HG02763 (cell line): ENCODE measurements at regions not wholly inside any gene's neighbourhood (a gene's known extent, or its start where the extent isn't known, plus 50 kb on each side); places are given as distances from the start of the nearest gene placed in this dataset.
"Not testable (repeated sequence)": the region's sequence is repeated elsewhere in the genome, so short reads cannot be mapped to it uniquely, and the experiment has no call there.

Experiments used
- ATAC-seq: cut with Tn5 transposase; IDR thresholded peaks from one replicate; pipeline ENCODE4 v1.9.1; 2021; ENCODE audit warnings: mild to moderate bottlenecking, moderate library complexity; ENCODE audit not compliant: unreplicated experiment

- no peak for ATAC-seq
Measured at GRCh38 chr5:32916648-32917047, 205.5 kb downstream of the NPR3 start.

DNA sequence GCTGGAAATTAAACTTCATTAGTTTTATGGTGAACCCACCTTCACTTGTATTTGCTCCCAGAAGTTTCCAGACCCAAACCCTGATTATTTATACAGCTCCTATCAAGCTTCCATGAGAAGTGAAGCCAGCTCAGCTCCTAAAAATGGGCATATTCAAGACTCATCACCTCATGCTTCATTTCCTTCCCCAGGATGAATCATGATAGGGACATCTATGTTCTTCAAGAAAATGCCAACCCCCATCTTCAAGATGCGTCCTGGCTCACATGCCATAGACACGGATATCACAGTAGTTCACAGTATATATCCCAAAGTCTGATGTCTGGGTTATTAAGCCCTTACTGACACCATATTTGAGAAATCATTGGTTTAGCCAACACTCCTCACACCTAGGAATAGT, 217.6 kb downstream of the NPR3 start:
- ATAC-seq, result no peak

- not testable (repeated sequence) for ATAC-seq
Measured at GRCh38 chr5:32931438-32931837, 220.3 kb downstream of the NPR3 start.

- no peak for ATAC-seq
Measured at GRCh38 chr5:32932241-32932935, 221.3 kb downstream of the NPR3 start.

DNA sequence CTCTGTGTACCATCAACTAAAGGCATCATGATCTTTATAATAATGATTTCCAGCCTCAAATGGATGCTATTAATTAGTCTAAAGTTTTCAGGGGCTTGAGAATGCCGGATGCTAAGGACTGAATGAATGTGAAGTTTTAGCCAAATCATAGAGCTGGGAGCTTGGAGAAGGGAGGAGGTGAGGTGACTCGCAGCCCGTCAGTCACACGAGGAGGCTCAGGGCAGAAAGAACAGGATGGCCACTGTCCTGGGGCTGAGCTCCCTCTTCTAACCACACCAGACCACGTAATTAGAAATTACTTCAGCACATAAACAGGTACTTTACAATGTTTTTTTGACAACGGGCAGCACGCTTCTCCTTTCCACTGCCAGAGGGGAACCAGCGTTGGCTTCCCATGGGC, 222.6 kb downstream of the NPR3 start:
- ATAC-seq, result no peak

DNA sequence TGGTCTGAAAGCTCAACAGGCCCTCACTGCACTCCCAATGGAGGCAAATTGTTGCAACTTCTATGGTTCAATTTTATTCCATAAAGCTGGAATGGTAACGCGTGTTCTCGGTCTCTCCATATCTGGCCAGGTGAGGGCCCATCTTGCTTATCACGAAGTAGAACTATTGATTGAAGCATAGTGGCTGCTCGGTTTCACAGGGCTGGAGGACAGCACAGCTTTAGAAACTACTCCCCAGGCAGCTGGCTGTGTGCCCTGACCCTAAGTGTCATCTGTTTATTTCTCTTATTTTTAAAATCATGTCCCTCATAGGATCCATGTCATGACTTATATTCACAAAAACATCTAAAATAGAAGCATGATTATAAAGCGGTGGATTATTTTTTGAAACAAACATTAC, 223.4 kb downstream of the NPR3 start:
- ATAC-seq, result no peak

- ATAC-seq, result no peak
Measured at GRCh38 chr5:32935283-32935682, 224.2 kb downstream of the NPR3 start.

GRCh38 chr5:32936329-32936728, 225.2 kb downstream of the NPR3 start:
- no peak for ATAC-seq

DNA sequence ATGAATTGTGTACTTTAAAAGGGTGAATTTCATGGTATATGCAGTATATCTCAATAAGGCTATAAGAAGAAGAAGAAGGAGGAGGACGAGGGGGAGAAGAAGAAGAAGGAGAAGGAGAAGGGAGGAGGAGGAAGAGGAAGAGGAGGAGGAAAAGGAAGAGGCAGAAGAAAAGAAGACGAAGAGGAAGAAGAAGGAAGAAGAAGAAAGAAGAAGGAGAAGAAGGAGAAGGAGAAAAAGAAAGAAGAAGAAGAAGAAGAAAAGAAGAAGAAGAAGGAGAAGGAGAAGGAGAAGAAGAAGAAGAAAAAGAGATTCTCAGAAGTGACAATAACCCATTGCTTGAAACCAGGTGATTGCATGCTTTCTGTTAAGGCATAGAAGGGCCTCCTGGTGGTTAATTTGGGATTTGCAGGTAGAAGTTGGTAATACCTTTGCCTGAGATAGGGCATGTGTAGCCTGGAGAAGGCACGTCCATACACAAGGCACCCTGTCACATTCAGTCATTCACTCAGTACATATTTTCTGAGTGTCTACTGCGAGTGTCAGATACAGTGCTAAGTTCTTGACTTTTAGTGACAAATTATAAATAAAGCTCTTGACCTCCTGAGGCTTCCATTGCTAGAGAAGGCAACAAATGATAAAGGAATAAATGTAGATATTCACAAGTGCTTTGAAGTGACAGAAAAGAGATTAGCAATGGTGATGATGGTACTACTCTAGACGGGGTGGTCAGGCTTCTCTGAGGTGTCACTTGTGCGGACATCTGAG, 231.3 kb downstream of the NPR3 start:
- peak; percentile 58 for ATAC-seq

DNA sequence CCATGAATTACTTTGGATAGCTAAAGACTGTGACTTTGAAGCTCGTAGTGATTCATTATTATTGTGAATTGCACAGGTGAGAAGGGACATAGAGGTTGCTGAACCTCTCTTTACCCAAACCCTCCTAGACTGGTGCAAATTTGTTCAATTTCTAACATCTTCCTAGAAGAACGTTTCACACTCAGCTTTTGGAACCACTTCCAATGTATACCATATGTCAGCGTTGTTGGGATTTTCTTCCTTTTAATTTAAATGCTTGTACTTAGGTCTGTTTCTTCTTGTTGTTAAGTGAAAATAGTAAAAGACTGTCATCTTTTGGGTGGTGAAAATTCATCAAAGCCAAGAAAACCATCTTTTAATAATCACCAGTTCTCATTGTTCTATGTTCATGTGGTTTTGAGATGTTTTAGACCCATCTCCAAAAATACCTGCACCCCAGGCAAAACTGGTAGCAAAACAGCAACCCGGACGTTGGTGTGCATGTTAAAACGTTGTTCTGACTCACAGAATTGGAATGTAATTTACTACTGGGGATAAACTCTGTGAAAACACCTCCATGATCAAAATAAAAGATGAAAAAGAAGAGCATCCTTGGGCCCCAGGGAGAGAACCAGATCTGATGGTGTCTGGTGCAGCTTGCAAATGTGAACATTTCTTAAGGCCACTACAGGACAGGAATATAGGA, 238.3 kb downstream of the NPR3 start:
- ATAC-seq, result no peak

DNA sequence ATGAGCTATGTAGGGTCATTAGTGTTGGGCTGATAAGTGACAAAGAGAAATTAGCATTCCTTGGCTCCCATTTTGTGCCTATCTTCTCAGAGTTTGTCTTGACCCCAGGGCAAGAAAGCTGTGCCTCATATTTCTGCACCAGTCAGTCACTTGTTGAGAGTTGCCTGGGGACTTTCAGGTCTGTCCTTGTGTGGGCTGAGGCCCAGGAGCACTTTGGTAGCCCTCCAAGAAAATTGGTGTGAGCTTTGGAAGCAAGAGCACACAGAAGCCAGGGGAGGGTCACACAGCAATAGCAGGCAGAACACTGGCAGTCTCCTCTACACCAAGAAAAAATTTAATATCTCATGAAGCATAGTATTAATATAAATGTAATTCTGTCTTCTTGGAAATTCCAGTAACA, 239.9 kb downstream of the NPR3 start:
- ATAC-seq, result no peak

GRCh38 chr5:32951878-32952277, 240.8 kb downstream of the NPR3 start:
- no peak for ATAC-seq

DNA sequence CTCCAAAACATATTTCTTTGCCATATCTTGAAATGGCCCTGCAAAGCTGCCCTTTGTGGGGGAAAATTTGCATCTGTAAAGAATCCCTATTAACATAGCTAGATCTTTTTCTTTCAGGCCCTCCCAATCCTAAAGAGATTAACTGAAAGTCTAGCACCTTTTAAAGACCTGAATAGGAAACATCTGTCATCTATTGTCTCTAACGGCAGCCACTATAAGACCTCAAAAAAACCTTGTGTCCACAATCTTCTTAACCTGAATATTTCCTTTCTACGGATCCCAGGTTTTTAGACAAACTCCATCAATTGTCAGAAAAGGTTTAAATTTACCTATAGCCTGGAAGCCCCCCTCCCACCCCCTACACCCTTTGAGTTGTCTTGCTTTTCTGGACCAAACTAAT, 241.3 kb downstream of the NPR3 start:
- ATAC-seq, result not testable (repeated sequence)

DNA sequence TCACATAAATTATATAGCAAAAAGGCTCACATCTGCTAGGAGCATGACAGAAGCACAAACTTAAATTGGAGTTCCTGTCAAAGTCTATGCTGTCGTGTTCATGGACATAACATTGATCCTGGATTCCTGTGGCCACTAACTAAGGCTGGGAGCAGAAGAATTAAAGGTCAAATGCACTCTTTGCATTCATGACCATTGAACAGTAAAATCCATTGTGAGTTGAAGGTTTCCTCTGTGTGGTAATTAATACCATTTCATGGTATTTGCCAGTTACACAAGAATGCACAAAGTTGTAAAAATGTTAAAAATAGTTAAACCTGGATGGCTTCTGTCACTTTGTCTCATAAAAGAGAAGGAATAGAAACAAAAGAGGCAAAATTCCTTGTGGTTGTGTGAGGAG, 242.6 kb downstream of the NPR3 start:
- no peak for ATAC-seq

GRCh38 chr5:32955814-32956213, 244.7 kb downstream of the NPR3 start:
- no peak for ATAC-seq

DNA sequence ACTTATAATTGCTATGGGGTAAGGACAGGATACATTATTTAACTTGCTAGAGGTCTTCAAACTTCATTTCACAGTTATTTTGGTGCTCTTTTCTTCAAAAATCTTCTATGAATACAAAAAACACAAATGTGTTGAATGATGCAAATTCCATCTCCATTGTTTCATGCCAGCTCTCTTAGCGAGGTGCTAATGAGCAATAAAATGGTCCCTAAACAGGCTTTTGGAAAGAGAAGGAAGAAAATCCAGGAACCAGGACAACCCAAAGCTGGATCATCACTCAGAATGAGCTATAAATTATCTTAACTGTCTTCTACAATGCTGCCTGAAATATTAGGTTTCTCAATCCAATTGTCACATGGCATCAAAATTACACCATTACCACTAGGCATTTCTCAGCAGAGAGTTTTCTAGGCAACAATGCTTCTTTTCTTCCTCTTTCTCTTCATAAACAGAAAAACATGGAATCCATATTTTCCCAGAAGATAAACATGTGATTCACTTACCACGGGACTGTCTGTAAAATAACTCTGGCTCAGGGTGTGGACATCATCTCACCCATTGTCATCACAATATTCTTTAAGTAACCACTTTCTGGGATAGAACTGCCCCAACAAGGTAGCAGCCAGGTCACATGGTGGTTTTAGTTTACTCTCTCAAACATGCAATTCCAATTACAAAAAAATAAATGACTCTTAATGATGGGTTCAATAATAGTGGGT, 249.4 kb downstream of the NPR3 start:
- no peak for ATAC-seq

DNA sequence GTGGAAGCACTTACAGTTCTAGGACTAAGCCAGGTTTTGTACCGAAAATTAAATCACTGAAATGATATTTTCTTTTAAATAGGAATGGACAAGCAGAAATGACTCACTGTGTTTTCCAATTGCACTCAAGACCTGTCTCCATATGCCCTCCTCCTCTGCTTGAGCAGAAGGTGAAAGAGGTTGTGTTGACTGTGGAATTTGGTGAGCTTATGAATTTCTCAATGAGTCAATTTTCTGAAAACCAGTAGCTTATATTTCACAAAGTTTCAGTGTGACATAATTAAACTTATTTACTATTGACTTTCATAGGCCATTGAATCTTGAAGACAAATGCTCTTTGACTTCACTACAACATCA, 249.9 kb downstream of the NPR3 start:
- no peak for ATAC-seq

GRCh38 chr5:32964261-32964660, 253.1 kb downstream of the NPR3 start:
- ATAC-seq, result no peak

GRCh38 chr5:32973646-32974045, 262.5 kb downstream of the NPR3 start:
- no peak for ATAC-seq

GRCh38 chr5:32975656-32976375, 264.7 kb downstream of the NPR3 start:
- ATAC-seq, result no peak

- no peak for ATAC-seq
Measured at GRCh38 chr5:32981061-32981460, 269.9 kb downstream of the NPR3 start.
